ENCODE measurements at regions not wholly inside any gene's neighbourhood (a gene's known extent, or its start where the extent isn't known, plus 50 kb on each side); places are given as distances from the start of the nearest gene placed in this dataset.

DNA sequence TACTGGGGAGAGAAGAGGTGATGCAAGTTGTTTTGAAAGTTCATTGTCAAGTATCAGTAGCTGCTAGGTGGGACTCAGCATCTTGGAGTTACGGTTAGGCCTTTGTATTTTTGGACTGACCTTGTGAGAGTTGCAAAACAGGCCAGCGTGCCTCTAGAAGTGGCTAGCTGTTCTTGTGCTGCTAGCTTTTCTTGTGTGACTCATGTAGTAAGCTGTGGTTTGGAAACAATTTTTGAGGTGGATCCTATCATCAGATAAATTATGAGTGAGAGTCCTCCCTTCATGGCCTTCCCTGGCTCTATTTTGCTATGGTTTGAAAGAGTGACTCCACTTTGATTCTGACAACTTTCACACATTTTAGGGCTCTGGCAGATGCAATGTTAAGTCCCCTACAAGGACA lies 409.2 kb upstream of the HS6ST1 start:
- TF ChIP-seq, protein P1, sequence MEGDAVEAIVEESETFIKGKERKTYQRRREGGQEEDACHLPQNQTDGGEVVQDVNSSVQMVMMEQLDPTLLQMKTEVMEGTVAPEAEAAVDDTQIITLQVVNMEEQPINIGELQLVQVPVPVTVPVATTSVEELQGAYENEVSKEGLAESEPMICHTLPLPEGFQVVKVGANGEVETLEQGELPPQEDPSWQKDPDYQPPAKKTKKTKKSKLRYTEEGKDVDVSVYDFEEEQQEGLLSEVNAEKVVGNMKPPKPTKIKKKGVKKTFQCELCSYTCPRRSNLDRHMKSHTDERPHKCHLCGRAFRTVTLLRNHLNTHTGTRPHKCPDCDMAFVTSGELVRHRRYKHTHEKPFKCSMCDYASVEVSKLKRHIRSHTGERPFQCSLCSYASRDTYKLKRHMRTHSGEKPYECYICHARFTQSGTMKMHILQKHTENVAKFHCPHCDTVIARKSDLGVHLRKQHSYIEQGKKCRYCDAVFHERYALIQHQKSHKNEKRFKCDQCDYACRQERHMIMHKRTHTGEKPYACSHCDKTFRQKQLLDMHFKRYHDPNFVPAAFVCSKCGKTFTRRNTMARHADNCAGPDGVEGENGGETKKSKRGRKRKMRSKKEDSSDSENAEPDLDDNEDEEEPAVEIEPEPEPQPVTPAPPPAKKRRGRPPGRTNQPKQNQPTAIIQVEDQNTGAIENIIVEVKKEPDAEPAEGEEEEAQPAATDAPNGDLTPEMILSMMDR (IDR thresholded peaks at IDR 0.05; ENCODE audit: low read length, missing control alignments) = no peak
- H3K4me3 ChIP-seq (replicated peaks; ENCODE audit: low read depth, low read length) = no peak overlapping the region
- peak; percentile 97 for DNase-seq (ENCODE audit: low read depth)

DNA sequence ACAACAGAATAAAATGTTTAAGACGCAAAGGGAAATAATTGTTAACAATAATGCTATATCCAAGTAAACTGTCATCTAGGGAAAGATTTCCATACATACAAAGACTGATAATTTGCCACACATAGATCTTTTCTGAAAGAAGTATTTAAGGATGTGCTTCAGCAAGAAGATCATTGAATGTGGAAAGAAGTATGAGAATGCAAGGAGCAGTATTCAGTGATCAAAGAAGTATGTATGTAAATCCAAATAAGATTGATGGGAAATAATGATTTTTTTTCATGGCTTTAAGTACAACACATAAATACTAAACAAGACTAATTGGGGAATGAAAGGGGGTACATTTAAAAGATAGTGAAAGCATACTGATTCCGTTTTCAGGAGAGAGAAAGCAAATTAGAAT lies 410.4 kb upstream of the HS6ST1 start:
- no peak for DNase-seq (ENCODE audit: low read depth)
- TF ChIP-seq, protein P1 (IDR thresholded peaks at IDR 0.05; ENCODE audit: low read length, missing control alignments) = no peak
- no peak overlapping the region for H3K4me3 ChIP-seq (replicated peaks; ENCODE audit: low read depth, low read length)

DNA sequence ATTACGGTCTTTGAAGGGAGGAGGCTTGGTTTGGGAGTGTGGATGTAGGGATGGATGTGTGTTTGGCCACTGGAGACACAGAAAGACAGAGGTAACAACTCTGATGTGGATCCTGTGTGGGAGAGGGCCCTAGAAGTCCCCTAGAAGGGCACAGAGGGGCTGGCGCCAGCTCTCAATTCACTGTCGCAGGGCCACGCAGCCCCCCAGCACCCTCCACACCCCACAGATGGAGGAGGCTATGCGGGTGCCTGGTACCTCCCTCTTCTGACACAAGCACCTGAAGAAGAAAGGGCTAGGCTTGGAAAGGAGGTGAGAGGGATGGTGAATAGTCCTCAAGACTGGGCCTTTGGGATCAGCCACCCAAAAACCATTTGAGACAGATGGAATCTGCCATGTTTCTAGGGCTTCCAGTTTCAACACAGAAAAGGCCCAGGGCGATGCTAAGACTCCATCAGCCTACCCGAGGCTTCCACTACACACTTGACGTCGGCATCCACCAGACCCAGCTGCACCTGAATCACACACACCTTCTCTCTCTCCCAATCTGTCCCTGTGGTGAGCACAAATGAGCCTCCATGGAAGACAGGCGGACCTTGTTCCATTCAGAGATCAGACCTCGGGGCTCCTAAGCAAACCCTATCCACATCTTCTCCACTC lies 413.5 kb upstream of the HS6ST1 start:
- H3K4me3 ChIP-seq (replicated peaks; ENCODE audit: low read depth, low read length) = no peak overlapping the region
- TF ChIP-seq, protein P1 (IDR thresholded peaks at IDR 0.05; ENCODE audit: low read length, missing control alignments) = no peak
- no peak for DNase-seq (ENCODE audit: low read depth)

DNA sequence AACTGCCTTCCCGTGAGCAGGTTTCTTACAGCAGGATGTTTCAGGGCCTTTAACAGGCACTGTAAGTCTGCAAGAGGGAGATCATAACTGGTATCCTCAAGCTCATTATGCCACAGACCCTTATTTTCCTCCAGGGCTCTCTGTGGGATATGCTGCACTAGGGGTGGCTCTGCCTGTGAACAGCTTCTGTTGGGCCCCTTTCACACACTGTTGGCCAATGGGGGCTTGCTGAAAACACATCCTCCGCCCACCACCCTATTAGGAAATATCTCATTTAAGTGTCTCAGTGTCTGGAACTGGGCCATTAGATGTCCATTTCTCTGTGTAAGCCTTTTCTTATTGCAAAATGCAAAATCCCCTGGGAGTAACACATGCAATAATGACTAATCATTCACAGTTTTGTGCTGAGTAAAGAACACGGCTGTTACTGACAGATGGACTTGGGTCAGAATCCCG lies 414.3 kb upstream of the HS6ST1 start:
- DNase-seq (ENCODE audit: low read depth) = peak; percentile 100
- TF ChIP-seq, protein P1 (IDR thresholded peaks at IDR 0.05; ENCODE audit: low read length, missing control alignments) = no peak
- H3K4me3 ChIP-seq (replicated peaks; ENCODE audit: low read depth, low read length) = no peak overlapping the region

DNA sequence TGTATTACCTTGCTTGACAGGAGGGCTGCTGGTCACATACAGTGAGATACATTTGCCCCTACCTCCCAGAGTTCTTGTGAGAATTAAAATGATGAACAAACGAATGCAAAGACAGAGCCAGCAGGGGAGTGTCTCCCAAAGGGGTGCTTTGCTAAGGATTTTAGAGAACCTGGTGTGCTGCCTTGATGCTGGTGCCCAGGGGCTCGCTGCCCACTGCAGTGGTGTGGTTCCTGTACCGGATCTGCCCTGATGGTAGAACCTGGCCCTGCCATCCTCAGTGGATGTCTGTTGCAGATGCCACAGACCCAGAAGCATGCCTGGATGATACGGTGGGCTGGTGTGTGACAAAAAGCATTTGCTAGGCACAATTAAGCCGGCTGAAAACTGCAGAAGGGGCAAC lies 414.8 kb upstream of the HS6ST1 start:
- TF ChIP-seq, protein P1 (IDR thresholded peaks at IDR 0.05; ENCODE audit: low read length, missing control alignments) = no peak
- H3K4me3 ChIP-seq (replicated peaks; ENCODE audit: low read depth, low read length) = no peak overlapping the region
- no peak for DNase-seq (ENCODE audit: low read depth)

DNA sequence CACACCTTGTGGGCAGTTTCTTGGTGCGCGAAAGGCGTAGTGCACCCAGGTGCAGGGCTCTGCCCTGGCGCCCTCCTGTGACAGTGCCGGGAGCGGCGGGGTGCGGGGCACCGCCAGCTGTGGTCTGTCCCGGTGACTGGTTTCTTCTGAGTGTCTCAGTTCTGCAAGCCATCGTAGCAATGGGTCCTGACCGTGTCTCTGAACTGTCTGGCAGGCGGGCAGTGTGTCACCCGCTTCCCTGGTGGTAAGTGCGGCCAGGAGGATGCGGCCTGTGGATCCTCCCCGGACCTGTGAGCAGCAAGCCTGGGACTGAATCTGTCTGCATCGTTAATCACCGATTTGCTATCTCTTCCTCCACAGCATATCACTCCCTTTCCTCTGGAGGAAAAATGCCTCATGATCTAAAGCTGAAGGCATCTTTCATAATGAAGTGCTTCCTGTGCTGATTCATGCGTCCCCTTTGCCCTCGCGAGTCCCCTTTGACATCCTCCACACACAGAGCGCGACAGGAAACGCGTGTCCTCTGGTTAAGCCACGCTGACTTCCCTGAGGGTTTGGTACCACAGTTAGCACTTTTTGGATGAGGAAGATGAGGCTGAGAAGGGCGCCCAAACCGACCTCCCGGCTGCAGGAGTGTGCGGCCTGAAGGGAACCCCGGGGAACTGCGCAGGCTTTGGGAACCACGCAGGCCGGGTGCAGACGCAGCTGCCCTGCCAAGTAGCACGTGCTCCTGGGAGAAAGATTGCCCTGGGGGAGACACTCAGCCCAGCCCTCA lies 416.0 kb upstream of the HS6ST1 start:
- DNase-seq (ENCODE audit: low read depth) = peak; percentile 73
- TF ChIP-seq, protein P1 (IDR thresholded peaks at IDR 0.05; ENCODE audit: low read length, missing control alignments) = no peak
- no peak overlapping the region for H3K4me3 ChIP-seq (replicated peaks; ENCODE audit: low read depth, low read length)
